HUES48 (cell line): ENCODE measurements at regions not wholly inside any gene's neighbourhood (a gene's known extent, or its start where the extent isn't known, plus 50 kb on each side); places are given as distances from the start of the nearest gene placed in this dataset.
A peak's percentile ranks its signal among the peaks of the same experiment; 100 is the strongest.

Source experiments
- H3K27ac ChIP-seq: one replicate; pipeline ENCODE4 v1.7.0; 2013; ENCODE audit warnings: low read depth, low read length, inconsistent platforms
- H3K27me3 ChIP-seq: 2 replicates; pipeline ENCODE4 v1.6.1; 2013; ENCODE audit warnings: mild to moderate bottlenecking, low read length; ENCODE audit not compliant: control insufficient read depth, insufficient read depth
- H3K36me3 ChIP-seq: 2 replicates; pipeline ENCODE4 v1.6.1; 2013; ENCODE audit warnings: low read length; ENCODE audit not compliant: control insufficient read depth, insufficient read depth
- H3K4me1 ChIP-seq: 2 replicates; pipeline ENCODE4 v1.6.1; 2013; ENCODE audit warnings: mild to moderate bottlenecking, low read length; ENCODE audit not compliant: control insufficient read depth, insufficient read depth
- H3K4me3 ChIP-seq: 2 replicates; pipeline ENCODE4 v1.5.1; 2013; ENCODE audit warnings: mild to moderate bottlenecking, low read depth, low read length
- H3K9ac ChIP-seq: 2 replicates; pipeline ENCODE4 v1.6.1; 2013; ENCODE audit warnings: mild to moderate bottlenecking, low read depth, low read length, moderate library complexity
- H3K9me3 ChIP-seq: 2 replicates; pipeline ENCODE4 v1.6.1; 2013; ENCODE audit warnings: low read length; ENCODE audit not compliant: control insufficient read depth, insufficient read depth

DNA sequence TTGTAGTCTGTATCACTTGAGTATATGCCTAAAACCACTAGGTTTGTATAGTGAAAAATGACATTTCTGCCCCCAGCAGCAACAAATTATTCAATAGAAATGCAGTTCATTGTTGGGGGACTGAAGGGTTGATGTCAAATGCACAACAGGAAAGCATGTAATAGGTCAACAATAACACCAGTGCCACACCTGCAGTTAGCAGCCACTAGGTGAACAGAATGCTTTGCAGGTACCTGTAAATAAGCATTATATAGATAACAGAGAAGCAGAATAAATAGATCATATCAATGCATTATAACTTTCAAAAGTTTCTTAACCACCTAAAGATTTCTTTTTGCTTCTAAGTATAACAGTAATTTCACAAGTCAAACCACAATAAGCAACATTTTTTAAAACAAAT is 435.9 kb upstream of the DMAC1 start:
- peaks cover 7% of the 10 kb centered on the region; the same call in 1 of the 2 replicates for H3K4me1 ChIP-seq
- H3K27ac ChIP-seq: no peak overlapping the region
- no peaks in the 10 kb centered on the region for H3K36me3 ChIP-seq
- H3K9ac ChIP-seq: no peak overlapping the region
- H3K9me3 ChIP-seq: no peaks in the 10 kb centered on the region
- H3K4me3 ChIP-seq: no peak overlapping the region
- H3K27me3 ChIP-seq: no peaks in the 10 kb centered on the region

DNA sequence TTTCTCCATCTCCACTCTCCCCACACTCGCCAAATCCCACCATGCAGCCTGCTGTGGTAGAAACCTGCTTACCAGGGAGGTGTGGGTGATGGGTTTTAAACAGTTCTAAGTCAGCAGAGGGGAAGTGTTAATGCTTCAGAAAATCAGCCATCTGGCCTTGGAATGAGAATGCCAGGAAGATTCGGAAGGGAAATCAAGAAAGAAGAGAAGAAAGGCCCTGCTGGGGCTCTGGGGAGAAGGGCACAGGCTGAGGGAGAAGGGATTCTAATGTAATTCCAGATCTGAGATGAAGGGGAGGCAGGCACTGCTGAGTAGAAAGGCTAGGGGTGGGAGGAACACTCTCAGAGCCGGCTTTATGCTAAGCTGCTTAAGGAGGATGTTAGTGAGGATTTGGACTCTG is 434.7 kb upstream of the DMAC1 start:
- Histone ChIP-seq H3K4me3 (no peak overlapping the region), H3K36me3 (no peaks in the 10 kb centered on the region), H3K4me1 (peaks cover 7% of the 10 kb centered on the region; the same call in 1 of the 2 replicates), H3K27ac (peak overlapping the region; percentile 23), H3K9me3 (no peaks in the 10 kb centered on the region), H3K9ac (no peak overlapping the region), H3K27me3 (no peaks in the 10 kb centered on the region)

GRCh38 chr9:8232726-8233125 is 433.1 kb upstream of the DMAC1 start:
- no peak overlapping the region for H3K4me3 ChIP-seq
- no peaks in the 10 kb centered on the region for H3K27me3 ChIP-seq
- peaks cover 7% of the 10 kb centered on the region; the same call in 1 of the 2 replicates for H3K4me1 ChIP-seq
- H3K9me3 ChIP-seq: no peaks in the 10 kb centered on the region
- H3K27ac ChIP-seq: no peak overlapping the region
- no peak overlapping the region for H3K9ac ChIP-seq
- H3K36me3 ChIP-seq: no peaks in the 10 kb centered on the region

DNA sequence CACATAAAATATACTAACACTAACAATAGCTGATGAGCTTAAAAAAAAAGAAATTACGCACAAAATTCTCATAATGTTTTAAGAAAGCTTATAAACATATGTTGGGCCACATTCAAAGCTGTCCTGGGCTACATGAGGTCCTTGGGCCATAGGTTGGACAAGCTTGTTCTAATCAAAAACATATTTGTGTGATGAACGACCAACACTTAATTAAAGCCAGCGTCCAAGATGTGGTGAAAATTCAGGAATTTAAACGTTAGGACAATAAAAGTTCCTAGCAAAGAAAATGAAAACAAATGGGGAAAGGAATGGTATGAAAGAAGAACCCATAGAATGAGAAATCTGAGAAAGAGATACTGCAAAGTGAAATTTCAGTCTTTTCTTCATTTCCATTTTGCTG is 429.6 kb upstream of the DMAC1 start:
- H3K36me3 ChIP-seq: no peaks in the 10 kb centered on the region
- H3K27me3 ChIP-seq: no peaks in the 10 kb centered on the region
- 0 out of 2 replicates have a peak, but pooled peaks cover under 1% of the 10 kb centered on the region for H3K4me1 ChIP-seq
- no peak overlapping the region for H3K9ac ChIP-seq
- no peaks in the 10 kb centered on the region for H3K9me3 ChIP-seq
- no peak overlapping the region for H3K4me3 ChIP-seq
- H3K27ac ChIP-seq: no peak overlapping the region

DNA sequence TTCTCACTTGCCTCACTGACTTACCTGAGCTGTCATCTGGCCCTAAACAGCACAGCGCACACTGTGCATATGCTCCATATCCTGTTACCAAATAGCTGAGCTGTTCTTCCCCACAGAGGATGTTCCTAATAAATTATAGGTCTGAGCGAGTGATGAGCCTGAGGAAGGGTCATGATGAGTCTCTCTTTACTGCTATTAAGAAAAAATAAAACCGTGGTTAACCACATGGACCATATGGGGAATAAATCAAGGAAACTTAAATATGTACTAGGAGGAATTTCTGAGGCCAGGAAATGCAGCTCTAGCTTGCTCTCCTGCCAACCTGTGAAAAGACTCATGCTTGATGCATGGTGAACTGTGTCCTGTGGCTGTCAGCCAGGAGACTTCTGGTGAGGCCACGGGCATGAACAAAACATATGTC is 424.8 kb upstream of the DMAC1 start:
- Histone ChIP-seq H3K36me3 (no peaks in the 10 kb centered on the region), H3K27me3 (no peaks in the 10 kb centered on the region), H3K4me1 (no peaks in the 10 kb centered on the region), H3K27ac (no peak overlapping the region), H3K9ac (no peak overlapping the region), H3K9me3 (no peaks in the 10 kb centered on the region), H3K4me3 (no peak overlapping the region)

GRCh38 chr9:8223861-8224260 is 424.3 kb upstream of the DMAC1 start:
- Histone ChIP-seq H3K4me3 (no peak overlapping the region), H3K27me3 (no peaks in the 10 kb centered on the region), H3K27ac (no peak overlapping the region), H3K9me3 (no peaks in the 10 kb centered on the region), H3K4me1 (no peaks in the 10 kb centered on the region), H3K36me3 (no peaks in the 10 kb centered on the region), H3K9ac (no peak overlapping the region)

GRCh38 chr9:8221462-8221861 is 421.9 kb upstream of the DMAC1 start:
- Histone ChIP-seq H3K4me1 (no peaks in the 10 kb centered on the region), H3K9ac (no peak overlapping the region), H3K36me3 (no peaks in the 10 kb centered on the region), H3K27ac (peak overlapping the region; percentile 5), H3K27me3 (no peaks in the 10 kb centered on the region), H3K4me3 (no peak overlapping the region), H3K9me3 (no peaks in the 10 kb centered on the region)

DNA sequence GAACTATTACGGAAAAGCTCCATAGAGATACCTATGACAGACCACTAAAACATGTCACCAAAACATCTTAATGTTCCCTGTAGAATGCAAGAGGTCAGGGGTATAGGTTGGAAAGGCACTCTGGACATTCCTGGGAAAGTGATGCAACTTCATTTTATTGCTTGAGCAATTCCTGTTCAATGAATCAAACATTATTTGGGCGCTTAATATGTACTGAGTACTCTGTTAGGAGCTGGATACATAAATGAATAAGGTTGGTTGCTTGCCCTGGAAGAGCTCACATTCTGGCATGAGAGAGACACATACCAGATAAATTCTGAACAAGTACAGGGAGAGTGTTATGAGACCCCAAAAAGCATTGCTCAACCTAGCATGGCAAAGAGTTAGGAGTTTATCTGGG is 408.9 kb upstream of the DMAC1 start:
- no peak overlapping the region for H3K9ac ChIP-seq
- H3K36me3 ChIP-seq: no peaks in the 10 kb centered on the region
- no peaks in the 10 kb centered on the region for H3K9me3 ChIP-seq
- no peaks in the 10 kb centered on the region for H3K4me1 ChIP-seq
- no peak overlapping the region for H3K27ac ChIP-seq
- H3K4me3 ChIP-seq: no peak overlapping the region
- no peaks in the 10 kb centered on the region for H3K27me3 ChIP-seq

- Histone ChIP-seq H3K4me1 (no peaks in the 10 kb centered on the region), H3K9me3 (no peaks in the 10 kb centered on the region), H3K9ac (no peak overlapping the region), H3K27ac (no peak overlapping the region), H3K36me3 (no peaks in the 10 kb centered on the region), H3K4me3 (no peak overlapping the region), H3K27me3 (no peaks in the 10 kb centered on the region)
Observed at GRCh38 chr9:8207596-8207995, 408.0 kb upstream of the DMAC1 start.

DNA sequence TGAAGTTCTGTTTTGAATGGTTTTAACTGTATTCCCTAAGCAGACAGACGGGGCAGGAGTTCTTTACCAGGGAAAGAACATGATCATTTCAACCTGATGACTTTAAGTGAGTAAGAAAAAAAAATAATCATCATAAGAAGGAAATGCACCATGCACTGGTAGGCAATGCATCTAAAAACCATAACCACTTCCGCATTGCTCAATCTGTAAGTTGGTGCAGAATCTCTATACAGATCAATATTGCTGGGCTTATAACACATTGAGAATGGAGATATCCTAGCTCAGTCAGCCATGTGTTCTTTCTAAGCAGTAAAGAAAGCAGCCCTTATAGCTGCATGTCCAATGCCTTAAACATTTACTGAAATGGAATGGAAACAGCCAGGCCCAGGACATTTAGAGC is 407.1 kb upstream of the DMAC1 start:
- Histone ChIP-seq H3K36me3 (no peaks in the 10 kb centered on the region), H3K9ac (no peak overlapping the region), H3K9me3 (no peaks in the 10 kb centered on the region), H3K4me1 (no peaks in the 10 kb centered on the region), H3K27ac (no peak overlapping the region), H3K4me3 (no peak overlapping the region), H3K27me3 (no peaks in the 10 kb centered on the region)

- Histone ChIP-seq H3K27ac (no peak overlapping the region), H3K9me3 (no peaks in the 10 kb centered on the region), H3K4me3 (no peak overlapping the region), H3K36me3 (no peaks in the 10 kb centered on the region), H3K4me1 (no peaks in the 10 kb centered on the region), H3K9ac (no peak overlapping the region), H3K27me3 (no peaks in the 10 kb centered on the region)
Observed at GRCh38 chr9:8205576-8205975, 406.0 kb upstream of the DMAC1 start.

DNA sequence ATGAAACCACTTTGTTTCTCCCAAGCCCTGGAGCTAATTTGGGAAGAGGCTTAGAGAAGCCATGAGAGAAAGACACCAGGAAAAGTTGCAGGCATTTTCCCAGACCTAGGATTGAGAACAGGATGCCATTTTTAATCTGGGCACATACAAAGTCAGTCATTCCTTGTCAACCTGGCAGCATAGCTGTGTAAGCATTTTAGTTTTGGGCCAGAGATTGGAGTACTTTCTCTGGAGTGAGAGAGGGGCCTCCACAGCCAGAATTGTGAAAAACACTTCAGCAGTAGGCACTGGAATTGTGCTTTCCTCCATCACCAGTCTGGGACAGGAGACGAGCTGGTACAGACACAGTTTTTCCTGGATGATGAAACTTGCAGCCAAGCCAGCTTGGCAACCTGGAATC is 390.3 kb upstream of the DMAC1 start:
- no peaks in the 10 kb centered on the region for H3K9me3 ChIP-seq
- no peak overlapping the region for H3K27ac ChIP-seq
- H3K9ac ChIP-seq: no peak overlapping the region
- no peaks in the 10 kb centered on the region for H3K4me1 ChIP-seq
- H3K4me3 ChIP-seq: no peak overlapping the region
- H3K36me3 ChIP-seq: no peaks in the 10 kb centered on the region
- no peaks in the 10 kb centered on the region for H3K27me3 ChIP-seq
